Neuronal stem cell (in vitro differentiated cells): ENCODE measurements at regions not wholly inside any gene's neighbourhood (a gene's known extent, or its start where the extent isn't known, plus 50 kb on each side); places are given as distances from the start of the nearest gene placed in this dataset.
A peak's percentile ranks its signal among the peaks of the same experiment; 100 is the strongest.

Source experiments
- DNase-seq: peaks from one replicate; pipeline ENCODE4 v3.0.0-alpha.2; 2013; ENCODE audit warnings: low spot score
- H2AFZ ChIP-seq: one replicate; pipeline ENCODE4 v1.6.1; 2013; ENCODE audit warnings: mild to moderate bottlenecking, low read length, inconsistent platforms
- H2AK5ac ChIP-seq: 2 replicates; pipeline ENCODE4 v1.6.1; 2013; ENCODE audit warnings: low read depth, mild to moderate bottlenecking, inconsistent platforms, low read length, moderate library complexity, mixed read lengths
- H2BK120ac ChIP-seq: 2 replicates; pipeline ENCODE4 v1.6.1; 2013; ENCODE audit warnings: low read depth, mild to moderate bottlenecking, inconsistent platforms, low read length, moderate library complexity, mixed read lengths
- H2BK12ac ChIP-seq: one replicate; pipeline ENCODE4 v1.6.1; 2013; ENCODE audit warnings: low read length, inconsistent platforms
- H2BK15ac ChIP-seq: 2 replicates; pipeline ENCODE4 v1.6.1; 2013; ENCODE audit warnings: mild to moderate bottlenecking, low read length, inconsistent platforms, mixed read lengths
- H2BK5ac ChIP-seq: one replicate; pipeline ENCODE4 v1.6.1; 2013; ENCODE audit warnings: inconsistent platforms, mild to moderate bottlenecking, low read length, moderate library complexity
- H3K14ac ChIP-seq: one replicate; pipeline ENCODE4 v1.6.1; 2013; ENCODE audit warnings: low read length, inconsistent platforms
- H3K18ac ChIP-seq: 2 replicates; pipeline ENCODE4 v1.6.1; 2013; ENCODE audit warnings: low read length, inconsistent platforms
- H3K23ac ChIP-seq: 2 replicates; pipeline ENCODE4 v1.6.1; 2013; ENCODE audit warnings: low read depth, mild to moderate bottlenecking, mixed read lengths, low read length, inconsistent platforms; ENCODE audit not compliant: poor library complexity
- H3K27ac ChIP-seq: replicated peaks from 3 replicates; pipeline ENCODE4 v1.5.1; 2013; ENCODE audit warnings: low read length, inconsistent platforms
- H3K27me3 ChIP-seq, 3 experiments: 2 replicates each; pipeline ENCODE4 v1.6.1; 2013; ENCODE audit warnings: low read length in 3 of 3, mild to moderate bottlenecking in 2 of 3, inconsistent platforms in 1 of 3, low read depth in 1 of 3, mixed read lengths in 1 of 3, moderate library complexity in 1 of 3; ENCODE audit not compliant: control insufficient read depth in 3 of 3, insufficient read depth in 3 of 3
- H3K36me3 ChIP-seq, 2 donors: replicated peaks in 1 of 2; 2 replicates each; pipeline ENCODE4 v1.6.1; 2013; ENCODE audit warnings: low read length in 2 of 2; ENCODE audit not compliant: control insufficient read depth in 2 of 2, insufficient read depth in 2 of 2
- H3K4ac ChIP-seq: 2 replicates; pipeline ENCODE4 v1.6.1; 2013; ENCODE audit warnings: inconsistent platforms, mild to moderate bottlenecking, low read length, moderate library complexity
- H3K4me1 ChIP-seq, 2 donors: 1 replicate in 1 of 2; 2 replicates in 1 of 2; pipeline ENCODE4 v1.6.1; 2013; ENCODE audit warnings: low read length in 2 of 2, low read depth in 1 of 2; ENCODE audit not compliant: control insufficient read depth in 2 of 2, insufficient read depth in 1 of 2
- H3K4me2 ChIP-seq: one replicate; pipeline ENCODE4 v1.6.1; 2013; ENCODE audit warnings: mild to moderate bottlenecking, low read length, inconsistent platforms; ENCODE audit not compliant: insufficient read depth, poor library complexity, severe bottlenecking
- H3K4me3 ChIP-seq, 2 donors: 2 replicates each; pipeline ENCODE4 v1.5.1; 2013; ENCODE audit warnings: low read length in 2 of 2, mild to moderate bottlenecking in 2 of 2, inconsistent platforms in 1 of 2, moderate library complexity in 1 of 2
- H3K79me1 ChIP-seq: one replicate; pipeline ENCODE4 v1.6.1; 2013; ENCODE audit warnings: low read depth, mild to moderate bottlenecking, inconsistent platforms, low read length, moderate library complexity
- H3K9ac ChIP-seq: one replicate; pipeline ENCODE4 v1.6.1; 2013; ENCODE audit warnings: mild to moderate bottlenecking, low read depth, low read length, inconsistent platforms; ENCODE audit not compliant: poor library complexity
- H3K9me3 ChIP-seq, 2 donors: replicated peaks in 1 of 2; 2 replicates each; pipeline versions ENCODE3 to v1.6.1; 2013; ENCODE audit warnings: low read length in 2 of 2, mild to moderate bottlenecking in 2 of 2, inconsistent platforms in 1 of 2, low read depth in 1 of 2, mixed read lengths in 1 of 2, moderate library complexity in 1 of 2; ENCODE audit not compliant: control insufficient read depth in 2 of 2, insufficient read depth in 1 of 2
- H4K8ac ChIP-seq: one replicate; pipeline ENCODE4 v1.6.1; 2013; ENCODE audit warnings: low read depth, mild to moderate bottlenecking, inconsistent platforms, low read length, moderate library complexity
- H4K91ac ChIP-seq: one replicate; pipeline ENCODE4 v1.6.1; 2013; ENCODE audit warnings: low read length, low read depth, mild to moderate bottlenecking, inconsistent platforms; ENCODE audit not compliant: poor library complexity
- WGBS, 2 donors: extraction: QIAGEN DNeasy Blood & Tissue Kit; methylation state at CpG; one replicate each; pipeline ENCODE4 v1.1.7; 2013; ENCODE audit warnings: missing lambda C conversion rate in 2 of 2, mixed read lengths in 1 of 2; ENCODE audit not compliant: insufficient read length in 2 of 2, insufficient replicate concordance in 1 of 2; ENCODE audit errors: extremely low coverage in 2 of 2; 5-methylcytosine and 5-hydroxymethylcytosine counted together

DNA sequence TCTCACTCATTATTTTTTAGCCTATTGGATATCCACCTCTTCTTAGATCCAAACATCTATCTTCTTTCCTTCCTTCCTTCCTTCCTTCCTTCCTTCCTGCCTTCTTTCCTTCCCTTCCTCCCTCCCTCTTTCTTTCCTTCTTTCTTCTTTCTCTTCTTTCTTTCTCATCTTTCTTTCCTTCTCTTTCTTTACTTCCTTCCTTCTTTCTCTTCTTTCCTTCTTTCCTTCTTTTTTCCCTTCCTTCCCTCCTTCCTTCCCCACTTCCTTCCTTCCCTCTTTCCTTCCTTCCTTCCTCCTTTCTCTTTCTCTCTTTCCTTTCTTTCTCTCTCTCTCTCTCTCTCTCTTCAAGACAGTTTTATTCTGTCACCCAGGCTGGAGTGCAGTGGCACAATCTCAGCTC is 1239.8 kb downstream of the PCDH7 start:
- Histone ChIP-seq H4K8ac (no peak overlapping the region), H3K14ac (no peak overlapping the region), H2BK12ac (no peak overlapping the region), H3K4me3 (no peak overlapping the region), H3K23ac (no peak overlapping the region), H3K4me1 (no peaks in the 10 kb centered on the region), H3K36me3 (no peaks in the 10 kb centered on the region), H4K91ac (no peak overlapping the region), H2AK5ac (no peak overlapping the region), H3K18ac (no peak overlapping the region), H2AFZ (no peak overlapping the region), H2BK120ac (no peak overlapping the region), H3K27me3 (no peaks in the 10 kb centered on the region), H3K9ac (no peak overlapping the region), H3K4ac (no peak overlapping the region), H3K79me1 (no peaks in the 10 kb centered on the region), H3K4me2 (no peak overlapping the region), H3K27ac (no peak overlapping the region), H2BK15ac (no peak overlapping the region), H2BK5ac (no peak overlapping the region), H3K9me3 (no peaks in the 10 kb centered on the region)
- no peak for DNase-seq

DNA sequence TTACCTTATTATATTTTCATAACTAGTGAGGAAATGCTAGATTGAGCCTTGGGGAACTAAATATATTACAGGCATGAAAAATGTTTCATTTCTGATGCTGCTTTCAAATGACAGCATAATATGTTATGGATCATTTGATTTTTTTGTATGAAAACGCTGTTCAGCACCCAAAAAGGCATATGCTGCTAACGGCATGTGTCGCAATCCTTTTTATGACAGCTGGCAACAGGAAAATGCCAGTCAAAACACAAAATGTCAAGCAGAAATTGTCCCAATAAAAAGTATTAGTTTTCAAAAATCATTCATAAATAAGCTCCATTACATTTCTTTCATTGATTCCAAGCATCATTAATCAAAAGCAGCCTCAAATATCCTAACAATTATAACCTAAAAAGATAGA is 1244.5 kb downstream of the PCDH7 start:
- no peak overlapping the region for H3K4me3 ChIP-seq
- DNase-seq, result no peak
- no peak overlapping the region for H2BK15ac ChIP-seq
- H3K18ac ChIP-seq, result no peak overlapping the region
- no peak overlapping the region for H2BK12ac ChIP-seq
- no peaks in the 10 kb centered on the region for H3K79me1 ChIP-seq
- H2BK5ac ChIP-seq, result no peak overlapping the region
- H4K8ac ChIP-seq, result no peak overlapping the region
- no peak overlapping the region for H3K9ac ChIP-seq
- H2AFZ ChIP-seq, result no peak overlapping the region
- H3K4me1 ChIP-seq, result no peaks in the 10 kb centered on the region
- no peaks in the 10 kb centered on the region for H3K36me3 ChIP-seq
- H3K9me3 ChIP-seq, result no peaks in the 10 kb centered on the region
- no peak overlapping the region for H2BK120ac ChIP-seq
- H3K27me3 ChIP-seq, result no peaks in the 10 kb centered on the region
- no peak overlapping the region for H3K4ac ChIP-seq
- no CpG with 5 or more reads among the region's 3 CpGs for WGBS, 2 donors
- H3K4me2 ChIP-seq, result no peak overlapping the region
- H3K14ac ChIP-seq, result no peak overlapping the region
- H3K27ac ChIP-seq, result no peak overlapping the region
- no peak overlapping the region for H3K23ac ChIP-seq
- no peak overlapping the region for H4K91ac ChIP-seq
- no peak overlapping the region for H2AK5ac ChIP-seq

GRCh38 chr4:31968842-31969241 is 1248.7 kb downstream of the PCDH7 start:
- Histone ChIP-seq H4K91ac (no peak overlapping the region), H3K9me3 (no peaks in the 10 kb centered on the region), H2BK5ac (no peak overlapping the region), H3K18ac (no peak overlapping the region), H3K4me1 (no peaks in the 10 kb centered on the region), H3K23ac (no peak overlapping the region), H3K14ac (no peak overlapping the region), H3K27ac (no peak overlapping the region), H2BK120ac (no peak overlapping the region), H3K79me1 (no peaks in the 10 kb centered on the region), H2BK12ac (no peak overlapping the region), H3K4me3 (no peak overlapping the region), H3K4ac (no peak overlapping the region), H2BK15ac (no peak overlapping the region), H3K27me3 (no peaks in the 10 kb centered on the region), H4K8ac (no peak overlapping the region), H3K9ac (no peak overlapping the region), H2AFZ (no peak overlapping the region), H3K36me3 (no peaks in the 10 kb centered on the region), H3K4me2 (no peak overlapping the region), H2AK5ac (no peak overlapping the region)
- DNase-seq, result no peak
- no CpG with 5 or more reads among the region's 2 CpGs for WGBS, 2 donors

DNA sequence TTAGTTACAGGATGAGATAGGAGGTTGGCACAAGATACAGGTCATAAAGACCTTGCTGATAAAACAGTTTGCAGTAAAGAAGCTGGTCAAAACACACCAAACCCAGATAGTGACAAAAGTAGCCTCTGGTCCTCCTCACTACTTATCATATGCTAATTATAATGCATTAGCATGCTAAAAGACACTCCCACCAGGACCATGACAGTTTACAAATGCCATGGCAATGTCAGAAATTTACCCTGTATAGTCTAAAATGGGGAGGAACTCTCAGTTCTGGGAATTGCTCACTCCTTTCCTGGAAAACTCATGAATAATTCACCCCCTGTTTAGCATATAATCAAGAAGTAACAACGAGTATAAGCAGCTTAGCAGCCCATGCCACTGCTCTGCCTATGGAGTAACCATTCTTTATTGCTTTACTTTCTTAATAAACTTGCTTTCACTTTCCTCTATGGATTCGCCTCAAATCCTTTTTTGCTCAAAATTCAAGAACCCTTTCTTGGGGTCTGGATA is 1254.4 kb downstream of the PCDH7 start:
- no peak overlapping the region for H3K23ac ChIP-seq
- H4K91ac ChIP-seq, result no peak overlapping the region
- no peak overlapping the region for H4K8ac ChIP-seq
- H2AFZ ChIP-seq, result peak overlapping the region; percentile 60
- no peak overlapping the region for H3K27ac ChIP-seq
- no peak overlapping the region for H2BK120ac ChIP-seq
- no peaks in the 10 kb centered on the region for H3K27me3 ChIP-seq
- no peak overlapping the region for H3K9ac ChIP-seq
- DNase-seq, result no peak
- H3K79me1 ChIP-seq, result no peaks in the 10 kb centered on the region
- H3K36me3 ChIP-seq, result no peaks in the 10 kb centered on the region
- no CpG with 5 or more reads among the region's 2 CpGs for WGBS, 2 donors
- H3K4ac ChIP-seq, result no peak overlapping the region
- H3K14ac ChIP-seq, result no peak overlapping the region
- H3K18ac ChIP-seq, result no peak overlapping the region
- no peaks in the 10 kb centered on the region for H3K4me1 ChIP-seq
- no peak overlapping the region for H2BK12ac ChIP-seq
- H2BK5ac ChIP-seq, result no peak overlapping the region
- H3K4me3 ChIP-seq, result no peak overlapping the region
- H2BK15ac ChIP-seq, result no peak overlapping the region
- H3K4me2 ChIP-seq, result no peak overlapping the region
- no peak overlapping the region for H2AK5ac ChIP-seq
- peaks cover 0 to 4% of the 10 kb centered on the region in 2 donors for H3K9me3 ChIP-seq
